ENCODE measurements at regions not wholly inside any gene's neighbourhood (a gene's known extent, or its start where the extent isn't known, plus 50 kb on each side); places are given as distances from the start of the nearest gene placed in this dataset.

- Mint-ChIP-seq H3K4me1 (ENCODE audit: low read depth, unreplicated experiment) (no peaks in the 10 kb centered on the region), H3K9me3 (ENCODE audit: low read depth, unreplicated experiment) (no peaks in the 10 kb centered on the region), H3K27ac (ENCODE audit: unreplicated experiment) (no peak overlapping the region), H3K36me3 (ENCODE audit: insufficient read depth, unreplicated experiment) (no peaks in the 10 kb centered on the region), H3K27me3 (ENCODE audit: unreplicated experiment) (no peaks in the 10 kb centered on the region), H3K4me3 (ENCODE audit: low read depth, unreplicated experiment) (no peak overlapping the region)
- intact Hi-C loops (cut with micrococcal nuclease; ENCODE audit: unreplicated experiment), result no loop called here
- TF ChIP-seq CTCF (IDR thresholded peaks at IDR 0.05; ENCODE audit: unreplicated experiment), result no peak
- DNase-seq, result no peak
- BruUV-seq (replicated peaks), result no TSS peak
- CTCF ChIA-PET, result no interaction called here
Measured at GRCh38 chr4:36863601-36864000, 380.9 kb upstream of the NWD2 start.

- no peak for DNase-seq
- intact Hi-C loops (cut with micrococcal nuclease; ENCODE audit: unreplicated experiment), result no loop called here
- CTCF ChIA-PET, result no interaction called here
- no TSS peak for BruUV-seq (replicated peaks)
- TF ChIP-seq CTCF (IDR thresholded peaks at IDR 0.05; ENCODE audit: unreplicated experiment), result no peak
- H3K4me1 Mint-ChIP-seq (ENCODE audit: low read depth, unreplicated experiment), result no peaks in the 10 kb centered on the region
- peaks cover 4% of the 10 kb centered on the region for H3K9me3 Mint-ChIP-seq (ENCODE audit: low read depth, unreplicated experiment)
- no peaks in the 10 kb centered on the region for H3K36me3 Mint-ChIP-seq (ENCODE audit: insufficient read depth, unreplicated experiment)
- H3K4me3 Mint-ChIP-seq (ENCODE audit: low read depth, unreplicated experiment), result no peak overlapping the region
- H3K27ac Mint-ChIP-seq (ENCODE audit: unreplicated experiment), result no peak overlapping the region
- peaks cover 17% of the 10 kb centered on the region for H3K27me3 Mint-ChIP-seq (ENCODE audit: unreplicated experiment)
Measured at GRCh38 chr4:36870121-36870520, 374.4 kb upstream of the NWD2 start.

- BruUV-seq (replicated peaks), result no TSS peak
- intact Hi-C loops (cut with micrococcal nuclease; ENCODE audit: unreplicated experiment), result no loop called here
Measured at GRCh38 chr4:36872679-36873078, 371.9 kb upstream of the NWD2 start.

GRCh38 chr4:36884151-36884550, 360.4 kb upstream of the NWD2 start:
- CTCF ChIA-PET, result no interaction called here
- Mint-ChIP-seq H3K4me1 (ENCODE audit: low read depth, unreplicated experiment) (no peaks in the 10 kb centered on the region), H3K27me3 (ENCODE audit: unreplicated experiment) (no peaks in the 10 kb centered on the region), H3K36me3 (ENCODE audit: insufficient read depth, unreplicated experiment) (no peaks in the 10 kb centered on the region), H3K27ac (ENCODE audit: unreplicated experiment) (no peak overlapping the region), H3K9me3 (ENCODE audit: low read depth, unreplicated experiment) (no peaks in the 10 kb centered on the region), H3K4me3 (ENCODE audit: low read depth, unreplicated experiment) (no peak overlapping the region)
- no peak for TF ChIP-seq CTCF (IDR thresholded peaks at IDR 0.05; ENCODE audit: unreplicated experiment)
- BruUV-seq (replicated peaks), result no TSS peak
- DNase-seq, result no peak
- intact Hi-C loops (cut with micrococcal nuclease; ENCODE audit: unreplicated experiment), result no loop called here

More at GRCh38 chr4:36872679-36873078, 371.9 kb upstream of the NWD2 start:
- H3K27ac Mint-ChIP-seq (ENCODE audit: unreplicated experiment), result no peak overlapping the region
- H3K4me1 Mint-ChIP-seq (ENCODE audit: low read depth, unreplicated experiment), result no peaks in the 10 kb centered on the region
- no peak overlapping the region for H3K4me3 Mint-ChIP-seq (ENCODE audit: low read depth, unreplicated experiment)
- DNase-seq, result no peak
- H3K27me3 Mint-ChIP-seq (ENCODE audit: unreplicated experiment), result peaks cover 17% of the 10 kb centered on the region
- TF ChIP-seq CTCF (IDR thresholded peaks at IDR 0.05; ENCODE audit: unreplicated experiment), result no peak
- no peaks in the 10 kb centered on the region for H3K36me3 Mint-ChIP-seq (ENCODE audit: insufficient read depth, unreplicated experiment)
- H3K9me3 Mint-ChIP-seq (ENCODE audit: low read depth, unreplicated experiment), result peaks cover 4% of the 10 kb centered on the region
- CTCF ChIA-PET, result no interaction called here

- H3K36me3 Mint-ChIP-seq (ENCODE audit: insufficient read depth, unreplicated experiment), result no peaks in the 10 kb centered on the region
- intact Hi-C loops (cut with micrococcal nuclease; ENCODE audit: unreplicated experiment), result no loop called here
- BruUV-seq (replicated peaks), result no TSS peak
- H3K27ac Mint-ChIP-seq (ENCODE audit: unreplicated experiment), result no peak overlapping the region
- DNase-seq, result no peak
- TF ChIP-seq CTCF (IDR thresholded peaks at IDR 0.05; ENCODE audit: unreplicated experiment), result no peak
- peaks cover 2% of the 10 kb centered on the region for H3K9me3 Mint-ChIP-seq (ENCODE audit: low read depth, unreplicated experiment)
- CTCF ChIA-PET, result no interaction called here
- H3K4me1 Mint-ChIP-seq (ENCODE audit: low read depth, unreplicated experiment), result no peaks in the 10 kb centered on the region
- no peak overlapping the region for H3K4me3 Mint-ChIP-seq (ENCODE audit: low read depth, unreplicated experiment)
- H3K27me3 Mint-ChIP-seq (ENCODE audit: unreplicated experiment), result peaks cover 13% of the 10 kb centered on the region
Measured at GRCh38 chr4:36891971-36892370, 352.6 kb upstream of the NWD2 start.

Measured in Calu3 (cell line).